Adrenal gland (tissue), 9 donors: ENCODE measurements at regions not wholly inside any gene's neighbourhood (a gene's known extent, or its start where the extent isn't known, plus 50 kb on each side); places are given as distances from the start of the nearest gene placed in this dataset.

Experiments used
- DNase-seq, 7 donors: peaks; one replicate each; pipeline ENCODE4 v3.0.0-alpha.2; 2019 to 2020
- H3K27ac ChIP-seq, 5 donors: fragments of 200-600 bp; sonication (generic) in 4 of 5; 1 replicate in 3 of 5; 2 replicates in 2 of 5; pipeline versions ENCODE4 v1.5.1 to v1.8.0; 2016 to 2020; ENCODE audit warnings: mild to moderate bottlenecking in 1 of 5
- H3K27me3 ChIP-seq: fragments of 200-600 bp; 2 replicates; pipeline ENCODE4 v1.8.0; 2021
- H3K36me3 ChIP-seq, 2 donors: fragments of 200-600 bp; replicated peaks in 1 of 2; 1 replicate in 1 of 2; 2 replicates in 1 of 2; pipeline versions ENCODE4 v1.5.1 to v1.8.0; 2018 to 2022
- H3K4me1 ChIP-seq, 2 donors: fragments of 200-600 bp; replicated peaks in 1 of 2; 1 replicate in 1 of 2; 2 replicates in 1 of 2; pipeline versions ENCODE4 v1.5.1 to v1.8.0; 2018 to 2021
- H3K4me3 ChIP-seq, 4 donors: fragments of 200-600 bp; sonication (generic) in 3 of 4; one replicate each; pipeline ENCODE4 v1.5.1; 2016 to 2018
- H3K9me3 ChIP-seq, 3 donors: fragments of 200-600 bp; sonication (generic) in 1 of 3; replicated peaks in 1 of 3; 1 replicate in 2 of 3; 2 replicates in 1 of 3; pipeline versions ENCODE4 v1.5.1 to v1.8.0; 2016 to 2021
- CTCF ChIP-seq, 6 experiments: fragments of 450-650 bp in 4 of 6; fragments of 200-600 bp in 2 of 6; sonication (generic) in 1 of 6; IDR thresholded peaks; 1 replicate in 5 of 6; 2 replicates in 1 of 6; pipeline versions ENCODE4 v1.5.1 to v1.8.0; 2016 to 2021; ENCODE audit warnings: antibody characterized with exemption in 6 of 6, mild to moderate bottlenecking in 2 of 6, moderate library complexity in 1 of 6
- POLR2A ChIP-seq, 2 donors: fragments of 450-650 bp; IDR thresholded peaks; one replicate each; pipeline ENCODE4 v1.6.1; 2017; ENCODE audit warnings: antibody characterized with exemption in 2 of 2, mild to moderate bottlenecking in 2 of 2, moderate library complexity in 1 of 2
- WGBS, 4 donors: extraction: QIAGEN DNeasy Blood & Tissue Kit in 2 of 4; methylation state at CpG; one replicate each; pipeline versions ENCODE4 v1.1.5 to v1.1.7; 2013 to 2017; 5-methylcytosine and 5-hydroxymethylcytosine counted together
- intact Hi-C, 2 donors: fragments of 100-400 bp; cut with DNase I; formaldehyde crosslinking; loops; one replicate each; pipeline versions ENCODE4 v1.14.1 to v1.15.0; 2022 to 2023
- donor health status: healthy with polysubstance abuse.
- donor health status: Bipolar disorder and iron deficiency.
- donor health status: DM: yes; HTN: yes; CAD: no.
- donor health status: DM: no; HTN: no; CAD: no.
- donor health status: DM: no; HTN: no; CAD: no.

- TF ChIP-seq CTCF (IDR thresholded peaks at IDR 0.05) (no peak), POLR2A (IDR thresholded peaks at IDR 0.05) (no peak)
- 81 to 93% (median 87%) methylated on average over 10 of the region's 10 CpGs for WGBS, 4 donors
- no peak for DNase-seq
- Histone ChIP-seq H3K36me3 (no peaks in the 10 kb centered on the region), H3K27me3 (no peaks in the 10 kb centered on the region), H3K4me1 (no peaks in the 10 kb centered on the region), H3K27ac (no peak overlapping the region), H3K9me3 (no peaks in the 10 kb centered on the region), H3K4me3 (no peak overlapping the region)
- intact Hi-C loops = no loop called here
These were observed 156.9 kb upstream of the SOD1 start for GRCh38 chr21:31502537-31503143.

GRCh38 chr21:31501926-31502325 is 157.6 kb upstream of the SOD1 start:
- no peaks in the 10 kb centered on the region for H3K36me3 ChIP-seq
- H3K27me3 ChIP-seq = no peaks in the 10 kb centered on the region
- H3K27ac ChIP-seq = no peak overlapping the region
- no peak overlapping the region for H3K4me3 ChIP-seq
- DNase-seq = no peak
- intact Hi-C loops = no loop called here
- H3K9me3 ChIP-seq = no peaks in the 10 kb centered on the region
- WGBS, 4 donors = 84 to 98% (median 96%) methylated on average over 5 of the region's 5 CpGs
- no peaks in the 10 kb centered on the region for H3K4me1 ChIP-seq
- TF ChIP-seq POLR2A (IDR thresholded peaks at IDR 0.05) (no peak), CTCF (IDR thresholded peaks at IDR 0.05) (no peak)

GRCh38 chr21:31500982-31501381 is 156.9 kb upstream of the TIAM1 start:
- Histone ChIP-seq H3K27me3 (no peaks in the 10 kb centered on the region), H3K9me3 (no peaks in the 10 kb centered on the region), H3K27ac (no peak overlapping the region), H3K4me1 (no peaks in the 10 kb centered on the region), H3K36me3 (no peaks in the 10 kb centered on the region), H3K4me3 (no peak overlapping the region)
- WGBS, 4 donors = 76 to 84% (median 77%) methylated on average over 7 of the region's 7 CpGs
- no peak for DNase-seq
- TF ChIP-seq CTCF (IDR thresholded peaks at IDR 0.05) (no peak), POLR2A (IDR thresholded peaks at IDR 0.05) (no peak)
- intact Hi-C loops = no loop called here

GRCh38 chr21:31500071-31500470 is 156.0 kb upstream of the TIAM1 start:
- 74 to 86% (median 84%) methylated on average over 3 to 5 of the region's 5 CpGs for WGBS, 4 donors
- no peak overlapping the region for H3K27ac ChIP-seq
- DNase-seq = peak in 1 of 7 donors; percentile 19
- intact Hi-C loops = no loop called here
- no peaks in the 10 kb centered on the region for H3K9me3 ChIP-seq
- no peaks in the 10 kb centered on the region for H3K27me3 ChIP-seq
- no peaks in the 10 kb centered on the region for H3K4me1 ChIP-seq
- no peaks in the 10 kb centered on the region for H3K36me3 ChIP-seq
- TF ChIP-seq POLR2A (IDR thresholded peaks at IDR 0.05) = no peak
- no peak for TF ChIP-seq CTCF (IDR thresholded peaks at IDR 0.05)
- H3K4me3 ChIP-seq = no peak overlapping the region
